SK-N-SH treated with all-trans-retinoic acid at 6 μM for 48 hours (cell line): ENCODE measurements at regions not wholly inside any gene's neighbourhood (a gene's known extent, or its start where the extent isn't known, plus 50 kb on each side); places are given as distances from the start of the nearest gene placed in this dataset.

Experiments used
- ATAC-seq: fragments of 200-7000 bp; cut with Tn5 transposase; 3 replicates; pipeline ENCODE4 v1.9.1; 2020; ENCODE audit warnings: mild to moderate bottlenecking, moderate library complexity
- ARNTL ChIP-seq: fragments of 450-650 bp; formaldehyde crosslinking; IDR thresholded peaks from 2 replicates; pipeline ENCODE4 v1.5.0; 2020; ENCODE audit warnings: low read depth, mild to moderate bottlenecking, moderate library complexity, borderline replicate concordance
- BACH2 ChIP-seq: fragments of 250-450 bp; sonication (Bioruptor Pico); IDR thresholded peaks from 2 replicates; pipeline ENCODE4 v1.9.0; 2021; ENCODE audit warnings: mild to moderate bottlenecking, borderline replicate concordance
- CREB5 ChIP-seq: fragments of 250-450 bp; sonication (Bioruptor Pico); IDR thresholded peaks from 2 replicates; pipeline ENCODE4 v1.5.1; 2020; ENCODE audit warnings: low read depth, mild to moderate bottlenecking, moderate library complexity
- CSDC2 ChIP-seq: fragments of 250-450 bp; sonication (Bioruptor Pico); IDR thresholded peaks from 2 replicates; pipeline ENCODE4 v1.5.0; 2020; ENCODE audit warnings: mild to moderate bottlenecking, moderate library complexity
- CSRNP3 ChIP-seq: fragments of 250-450 bp; sonication (Bioruptor Pico); IDR thresholded peaks from 2 replicates; pipeline ENCODE4 v1.5.1; 2021; ENCODE audit warnings: mild to moderate bottlenecking, moderate library complexity
- ESRRG ChIP-seq: fragments of 250-450 bp; sonication (Bioruptor Pico); IDR thresholded peaks from 2 replicates; pipeline ENCODE4 v1.6.1; 2021; ENCODE audit warnings: mild to moderate bottlenecking
- GLIS3 ChIP-seq: fragments of 250-450 bp; sonication (Bioruptor Pico); IDR thresholded peaks from 2 replicates; pipeline ENCODE4 v1.5.0; 2020; ENCODE audit warnings: mild to moderate bottlenecking, moderate library complexity
- ISL1 ChIP-seq: fragments of 250-450 bp; sonication (Bioruptor Pico); IDR thresholded peaks from 2 replicates; pipeline ENCODE4 v2.1.2; 2022; ENCODE audit warnings: mild to moderate bottlenecking, moderate library complexity
- OSR1 ChIP-seq: fragments of 250-450 bp; sonication (Bioruptor Pico); IDR thresholded peaks from 2 replicates; pipeline ENCODE4 v1.8.0; 2022; ENCODE audit warnings: moderate library complexity, mild to moderate bottlenecking, inconsistent platforms
- PATZ1 ChIP-seq: fragments of 250-450 bp; sonication (Bioruptor Pico); IDR thresholded peaks from 2 replicates; pipeline ENCODE4 v1.8.0; 2020; ENCODE audit warnings: mild to moderate bottlenecking, moderate library complexity, borderline replicate concordance
- POU6F1 ChIP-seq: fragments of 250-450 bp; sonication (Bioruptor Pico); IDR thresholded peaks from 2 replicates; pipeline ENCODE4 v1.8.0; 2021; ENCODE audit warnings: low read depth, mild to moderate bottlenecking, moderate library complexity, borderline replicate concordance
- PPARA ChIP-seq: fragments of 250-450 bp; sonication (Bioruptor Pico); IDR thresholded peaks from 2 replicates; pipeline ENCODE4 v1.5.0; 2020; ENCODE audit warnings: mild to moderate bottlenecking, borderline replicate concordance
- RARB ChIP-seq: fragments of 250-450 bp; sonication (Bioruptor Pico); IDR thresholded peaks from 2 replicates; pipeline ENCODE4 v1.8.0; 2021; ENCODE audit warnings: mild to moderate bottlenecking, moderate library complexity
- TCF4 ChIP-seq: fragments of 250-450 bp; sonication (Bioruptor Pico); IDR thresholded peaks from 2 replicates; pipeline ENCODE4 v1.8.0; 2021; ENCODE audit warnings: mild to moderate bottlenecking, moderate library complexity, borderline replicate concordance
- TOX ChIP-seq: fragments of 250-450 bp; sonication (Bioruptor Pico); IDR thresholded peaks from 2 replicates; pipeline ENCODE4 v1.8.0; 2021; ENCODE audit warnings: mild to moderate bottlenecking, moderate library complexity, borderline replicate concordance
- TSHZ2 ChIP-seq: fragments of 250-450 bp; sonication (Bioruptor Pico); IDR thresholded peaks from 2 replicates; pipeline ENCODE4 v1.5.0; 2020; ENCODE audit warnings: mild to moderate bottlenecking, moderate library complexity
- ZC3H10 ChIP-seq: fragments of 250-450 bp; sonication (Bioruptor Pico); IDR thresholded peaks from 2 replicates; pipeline ENCODE4 v1.5.1; 2021; ENCODE audit warnings: mild to moderate bottlenecking, moderate library complexity
- ZNF565 ChIP-seq: fragments of 450-650 bp; formaldehyde crosslinking; conservative IDR thresholded peaks from 2 replicates; pipeline ENCODE4 v1.5.0; 2020; ENCODE audit warnings: low read depth, mild to moderate bottlenecking, moderate library complexity
- ZNF70 ChIP-seq: fragments of 450-650 bp; formaldehyde crosslinking; IDR thresholded peaks from 2 replicates; pipeline ENCODE4 v1.5.0; 2020; ENCODE audit warnings: mild to moderate bottlenecking, moderate library complexity
- ZNF8 ChIP-seq: fragments of 450-650 bp; formaldehyde crosslinking; IDR thresholded peaks from 2 replicates; pipeline ENCODE4 v1.5.0; 2020; ENCODE audit warnings: mild to moderate bottlenecking, moderate library complexity

GRCh38 chr4:135372131-135372530 lies 1170.5 kb upstream of the PABPC4L start:
- ATAC-seq: no peak
- TF ChIP-seq TCF4 (CRISPR knock-in tag) (no peak), CSRNP3 (CRISPR knock-in tag) (no peak), ZC3H10 (no peak), RARB (CRISPR knock-in tag) (no peak), OSR1 (CRISPR knock-in tag) (no peak), TOX (CRISPR knock-in tag) (no peak), ISL1 (CRISPR knock-in tag) (no peak), BACH2 (no peak), CSDC2 (no peak), PPARA (CRISPR knock-in tag) (no peak), GLIS3 (CRISPR knock-in tag) (no peak), POU6F1 (no peak)

DNA sequence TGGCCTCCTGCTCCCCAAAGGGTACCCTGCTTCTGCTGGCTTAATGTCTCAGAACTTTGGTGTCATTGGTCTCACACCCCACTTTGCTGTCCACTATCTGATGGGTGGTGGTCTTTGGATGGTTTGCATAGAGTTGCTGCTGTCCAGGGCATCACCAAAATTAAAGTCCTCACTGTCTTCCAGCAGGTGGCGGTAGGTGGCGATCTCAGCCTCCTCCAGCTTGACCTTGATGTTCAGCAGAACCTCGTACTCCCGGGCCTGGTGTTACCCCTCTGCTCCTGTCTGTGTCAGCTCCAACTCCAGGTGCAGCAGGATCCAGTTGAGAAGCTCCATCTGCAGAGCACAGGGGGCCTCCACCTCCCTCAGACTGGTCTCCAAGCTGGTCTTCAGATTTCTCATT lies 1169.5 kb upstream of the PABPC4L start:
- peak; percentile 25; the same call in 1 of the 3 replicates for ATAC-seq
- TF ChIP-seq PATZ1 (CRISPR knock-in tag) (no peak), ARNTL (CRISPR knock-in tag) (no peak), TSHZ2 (CRISPR knock-in tag) (no peak), GLIS3 (CRISPR knock-in tag) (no peak), ZNF8 (CRISPR knock-in tag) (no peak), ESRRG (CRISPR knock-in tag) (no peak), CREB5 (CRISPR knock-in tag) (no peak), CSDC2 (no peak), PPARA (CRISPR knock-in tag) (no peak), CSRNP3 (CRISPR knock-in tag) (no peak), ISL1 (CRISPR knock-in tag) (no peak), ZC3H10 (no peak), TCF4 (CRISPR knock-in tag) (no peak), BACH2 (no peak), ZNF565 (CRISPR knock-in tag) (no peak), ZNF70 (CRISPR knock-in tag) (no peak)

DNA sequence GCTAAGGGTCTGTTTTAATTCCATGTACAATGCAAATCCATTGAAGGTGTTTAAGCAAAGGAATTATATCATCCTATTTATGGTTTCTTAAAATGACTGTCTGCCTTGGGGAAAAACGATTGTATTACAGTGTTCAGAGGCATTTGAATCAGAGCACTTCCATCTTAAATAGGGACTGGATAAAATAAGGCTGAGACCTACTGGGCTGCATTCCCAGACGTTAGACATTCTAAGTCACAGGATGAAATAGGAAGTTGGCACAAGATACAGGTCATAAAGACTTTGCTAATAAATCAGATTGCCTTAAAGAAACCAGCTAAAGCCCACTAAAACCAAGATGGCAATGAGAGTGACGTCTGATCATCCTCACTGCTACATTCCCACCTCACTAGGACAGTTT lies 1167.2 kb upstream of the PABPC4L start:
- ATAC-seq: no peak
- no peak for TF ChIP-seq PPARA (CRISPR knock-in tag)
- no peak for TF ChIP-seq TOX (CRISPR knock-in tag)
- TF ChIP-seq, all 23 proteins: peak for 0
